Peyer's patch (tissue), 4 donors: ENCODE measurements at regions not wholly inside any gene's neighbourhood (a gene's known extent, or its start where the extent isn't known, plus 50 kb on each side); places are given as distances from the start of the nearest gene placed in this dataset.

Experiments
- DNase-seq, 3 donors: peaks; one replicate each; pipeline ENCODE4 v3.0.0-alpha.2; 2017 to 2019
- H3K27ac ChIP-seq, 4 donors: fragments of 200-600 bp; sonication (generic); one replicate each; pipeline ENCODE4 v1.5.1; 2016 to 2019
- H3K27me3 ChIP-seq, 2 donors: fragments of 200-600 bp; sonication (generic); one replicate each; pipeline ENCODE4 v1.5.1; 2019
- H3K36me3 ChIP-seq, 3 donors: fragments of 200-600 bp; sonication (generic); one replicate each; pipeline ENCODE4 v1.5.1; 2016 to 2019
- H3K4me1 ChIP-seq, 4 donors: fragments of 200-600 bp; sonication (generic); one replicate each; pipeline ENCODE4 v1.5.1; 2016 to 2019
- H3K4me3 ChIP-seq, 4 donors: fragments of 200-600 bp; sonication (generic); 1 replicate in 3 of 4; 2 replicates in 1 of 4; pipeline ENCODE4 v1.5.1; 2016 to 2019; ENCODE audit warnings: mild to moderate bottlenecking in 1 of 4
- H3K9me3 ChIP-seq, 4 donors: fragments of 200-600 bp; sonication (generic); one replicate each; pipeline ENCODE4 v1.5.1; 2016 to 2019; ENCODE audit warnings: mild to moderate bottlenecking in 1 of 4
- POLR2A ChIP-seq, 2 donors: fragments of 450-650 bp; IDR thresholded peaks; one replicate each; pipeline ENCODE4 v1.5.1; 2017; ENCODE audit warnings: antibody characterized with exemption in 2 of 2, mild to moderate bottlenecking in 2 of 2, moderate library complexity in 2 of 2
- TF ChIP-seq, protein P1 (sequence below), 6 experiments: fragments of 450-650 bp in 4 of 6; fragments of 200-600 bp in 2 of 6; sonication (generic) in 1 of 6; IDR thresholded peaks; one replicate each; pipeline ENCODE4 v1.5.1; 2017 to 2019; ENCODE audit warnings: antibody characterized with exemption in 6 of 6, mild to moderate bottlenecking in 3 of 6, moderate library complexity in 1 of 6

DNA sequence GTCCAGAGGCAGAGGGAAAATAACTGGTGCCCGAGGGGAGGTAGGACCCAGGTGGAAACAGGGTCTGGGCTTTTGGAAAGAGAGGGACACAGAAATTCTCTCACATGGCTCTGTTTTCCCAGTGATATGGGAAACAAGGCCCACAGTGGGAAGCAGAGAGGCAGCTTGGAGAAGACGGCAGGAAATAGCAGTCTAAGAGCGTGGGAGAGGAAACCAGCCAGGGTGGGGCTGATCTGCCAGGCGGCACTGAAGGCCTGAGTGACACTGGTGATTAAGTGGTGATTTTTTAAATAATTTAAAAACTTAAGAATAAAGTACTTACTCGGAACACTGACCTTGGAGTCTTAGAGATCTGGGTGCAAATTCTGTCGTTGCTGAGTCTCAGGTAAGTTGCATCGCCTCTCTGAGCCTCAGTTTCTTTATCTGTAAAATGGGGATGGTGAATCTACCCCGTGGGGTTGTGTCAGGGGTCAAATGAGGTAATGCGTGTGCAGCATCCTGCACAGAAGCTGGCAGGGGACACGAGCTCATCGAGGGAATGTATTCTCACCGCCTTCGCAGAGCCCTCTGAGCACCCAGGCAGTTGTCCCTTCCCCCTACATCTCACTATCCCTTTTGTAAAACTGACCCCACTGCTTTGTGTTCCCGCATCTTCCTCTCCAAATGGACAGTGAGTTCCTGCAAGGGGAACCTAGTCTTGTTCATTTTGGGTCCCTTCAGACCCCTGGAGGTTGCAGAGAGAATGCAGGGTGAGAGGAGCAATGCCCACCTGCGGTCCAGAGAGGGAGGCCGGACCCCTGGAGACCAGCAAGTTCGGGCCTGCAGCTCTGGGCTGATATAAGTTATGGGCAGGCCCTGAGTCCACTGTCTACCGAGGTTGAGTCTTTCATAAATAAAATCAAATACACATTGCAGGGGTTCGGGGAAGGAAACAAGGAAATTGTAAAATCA, 228.6 kb upstream of the PMEPA1 start:
- DNase-seq, result no peak
- Histone ChIP-seq H3K4me3 (no peak overlapping the region), H3K4me1 (no peaks in the 10 kb centered on the region), H3K9me3 (no peaks in the 10 kb centered on the region), H3K36me3 (no peaks in the 10 kb centered on the region), H3K27ac (no peak overlapping the region), H3K27me3 (no peaks in the 10 kb centered on the region)
- no peak for TF ChIP-seq POLR2A (IDR thresholded peaks at IDR 0.05)
- TF ChIP-seq, protein P1, sequence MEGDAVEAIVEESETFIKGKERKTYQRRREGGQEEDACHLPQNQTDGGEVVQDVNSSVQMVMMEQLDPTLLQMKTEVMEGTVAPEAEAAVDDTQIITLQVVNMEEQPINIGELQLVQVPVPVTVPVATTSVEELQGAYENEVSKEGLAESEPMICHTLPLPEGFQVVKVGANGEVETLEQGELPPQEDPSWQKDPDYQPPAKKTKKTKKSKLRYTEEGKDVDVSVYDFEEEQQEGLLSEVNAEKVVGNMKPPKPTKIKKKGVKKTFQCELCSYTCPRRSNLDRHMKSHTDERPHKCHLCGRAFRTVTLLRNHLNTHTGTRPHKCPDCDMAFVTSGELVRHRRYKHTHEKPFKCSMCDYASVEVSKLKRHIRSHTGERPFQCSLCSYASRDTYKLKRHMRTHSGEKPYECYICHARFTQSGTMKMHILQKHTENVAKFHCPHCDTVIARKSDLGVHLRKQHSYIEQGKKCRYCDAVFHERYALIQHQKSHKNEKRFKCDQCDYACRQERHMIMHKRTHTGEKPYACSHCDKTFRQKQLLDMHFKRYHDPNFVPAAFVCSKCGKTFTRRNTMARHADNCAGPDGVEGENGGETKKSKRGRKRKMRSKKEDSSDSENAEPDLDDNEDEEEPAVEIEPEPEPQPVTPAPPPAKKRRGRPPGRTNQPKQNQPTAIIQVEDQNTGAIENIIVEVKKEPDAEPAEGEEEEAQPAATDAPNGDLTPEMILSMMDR (IDR thresholded peaks at IDR 0.05), result no peak

GRCh38 chr20:57936636-57937385, 227.0 kb upstream of the PMEPA1 start:
- DNase-seq, result no peak
- H3K4me1 ChIP-seq, result no peaks in the 10 kb centered on the region
- no peaks in the 10 kb centered on the region for H3K9me3 ChIP-seq
- TF ChIP-seq POLR2A (IDR thresholded peaks at IDR 0.05), result no peak
- TF ChIP-seq, protein P1 (IDR thresholded peaks at IDR 0.05), result no peak
- H3K36me3 ChIP-seq, result no peaks in the 10 kb centered on the region
- H3K4me3 ChIP-seq, result no peak overlapping the region
- no peak overlapping the region for H3K27ac ChIP-seq
- no peaks in the 10 kb centered on the region for H3K27me3 ChIP-seq

GRCh38 chr20:57934913-57935312, 225.1 kb upstream of the PMEPA1 start:
- H3K4me3 ChIP-seq, result no peak overlapping the region
- TF ChIP-seq POLR2A (IDR thresholded peaks at IDR 0.05), result no peak
- TF ChIP-seq, protein P1 (IDR thresholded peaks at IDR 0.05), result no peak
- H3K4me1 ChIP-seq, result no peaks in the 10 kb centered on the region
- no peaks in the 10 kb centered on the region for H3K36me3 ChIP-seq
- H3K27ac ChIP-seq, result no peak overlapping the region
- H3K9me3 ChIP-seq, result no peaks in the 10 kb centered on the region
- no peaks in the 10 kb centered on the region for H3K27me3 ChIP-seq
- no peak for DNase-seq

GRCh38 chr20:57934007-57934805, 224.4 kb upstream of the PMEPA1 start:
- Histone ChIP-seq H3K27ac (no peak overlapping the region), H3K4me3 (no peak overlapping the region), H3K27me3 (no peaks in the 10 kb centered on the region), H3K9me3 (no peaks in the 10 kb centered on the region), H3K4me1 (no peaks in the 10 kb centered on the region), H3K36me3 (no peaks in the 10 kb centered on the region)
- no peak for DNase-seq
- TF ChIP-seq POLR2A (IDR thresholded peaks at IDR 0.05), result no peak
- TF ChIP-seq, protein P1 (IDR thresholded peaks at IDR 0.05), result no peak

DNA sequence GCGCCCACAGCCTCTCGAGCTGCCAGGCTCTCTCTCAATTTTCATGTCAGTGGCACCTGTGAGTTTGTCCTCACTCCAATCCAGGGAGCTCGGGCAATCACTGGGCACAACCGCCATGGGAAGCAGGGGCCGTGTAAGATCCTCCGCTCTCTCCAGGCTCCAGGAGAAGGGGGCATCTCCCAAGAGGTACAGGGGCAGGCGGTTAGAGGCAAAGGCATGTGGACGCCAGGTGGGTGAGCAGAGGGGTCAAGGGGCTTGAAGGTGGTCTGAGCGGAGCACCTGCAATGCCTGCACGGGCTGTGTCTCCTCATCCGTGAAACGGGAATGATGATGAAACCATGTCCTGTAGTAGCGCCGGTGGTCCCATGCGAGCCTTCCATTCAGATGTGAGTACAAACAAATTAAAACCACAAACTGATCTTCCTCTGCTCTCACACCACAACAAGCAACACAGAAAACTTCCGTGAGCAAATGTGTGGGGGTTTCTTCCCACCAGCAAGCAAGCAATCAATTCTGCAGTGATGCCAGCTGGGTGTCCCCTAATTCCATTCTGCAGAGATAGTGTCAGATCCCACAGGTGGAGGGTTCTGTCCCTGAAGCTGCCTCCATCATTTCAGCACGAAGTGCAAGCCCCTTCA, 222.5 kb upstream of the PMEPA1 start:
- Histone ChIP-seq H3K36me3 (no peaks in the 10 kb centered on the region), H3K27ac (no peak overlapping the region), H3K9me3 (no peaks in the 10 kb centered on the region), H3K4me3 (no peak overlapping the region), H3K4me1 (no peaks in the 10 kb centered on the region), H3K27me3 (no peaks in the 10 kb centered on the region)
- no peak for DNase-seq
- TF ChIP-seq, protein P1 (IDR thresholded peaks at IDR 0.05), result no peak
- TF ChIP-seq POLR2A (IDR thresholded peaks at IDR 0.05), result no peak
